ENCODE measurements at regions not wholly inside any gene's neighbourhood (a gene's known extent, or its start where the extent isn't known, plus 50 kb on each side); places are given as distances from the start of the nearest gene placed in this dataset.

DNA sequence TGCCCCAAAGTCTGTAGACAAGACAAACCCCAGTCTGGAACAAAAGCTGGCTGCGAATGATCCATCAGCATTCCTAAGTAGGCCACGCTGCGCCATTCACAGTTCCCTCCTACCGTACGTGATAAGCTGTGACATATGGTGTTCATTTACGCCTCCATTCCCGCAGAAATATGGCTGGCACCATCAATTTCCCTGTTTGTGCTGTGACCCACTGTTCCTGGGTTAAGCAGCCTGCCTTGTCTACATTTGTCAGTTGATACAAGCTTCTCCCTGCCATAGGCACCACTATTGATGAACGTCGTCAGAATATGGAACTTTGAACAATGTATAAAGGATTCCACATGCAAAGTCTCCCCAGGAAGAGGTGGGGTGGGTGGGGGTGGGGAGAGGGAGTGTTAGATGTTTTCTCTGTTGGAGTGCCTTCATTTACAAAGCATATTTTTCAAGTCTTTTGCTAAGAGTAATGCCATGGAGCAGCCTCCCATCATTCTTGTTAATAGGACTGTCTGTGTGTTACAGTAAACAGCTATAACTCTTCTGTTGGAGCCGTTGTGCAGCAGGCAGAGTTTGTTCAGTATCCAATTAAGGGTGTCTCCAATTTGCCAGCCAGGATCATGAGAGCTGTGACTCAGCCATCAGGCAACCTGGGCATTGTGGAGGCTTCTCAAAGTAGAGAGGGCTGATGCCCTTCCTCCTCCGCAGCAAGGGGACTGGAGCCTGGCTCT lies 294.6 kb downstream of the TMEM114 start:
- no peak overlapping the region for H3K9ac ChIP-seq (ENCODE audit: low read depth in 1 of 2, low read length in 2 of 2)
- H3K4me3 ChIP-seq (ENCODE audit: low read length in 2 of 2): no peak overlapping the region
- no peaks in the 10 kb centered on the region for H3K27me3 ChIP-seq (ENCODE audit: control insufficient read depth in 2 of 2, insufficient read depth in 2 of 2, low read length in 2 of 2)
- H3K27ac ChIP-seq (ENCODE audit: low read depth in 2 of 2, low read length in 2 of 2): no peak overlapping the region
- no peaks in the 10 kb centered on the region for H3K36me3 ChIP-seq (ENCODE audit: control insufficient read depth in 2 of 2, insufficient read depth in 2 of 2, low read length in 2 of 2)
- no peaks in the 10 kb centered on the region for H3K4me1 ChIP-seq (ENCODE audit: control insufficient read depth in 2 of 2, insufficient read depth in 2 of 2, low read length in 2 of 2)
- no peaks in the 10 kb centered on the region for H3K9me3 ChIP-seq (ENCODE audit: control insufficient read depth in 2 of 2, low read length in 2 of 2)

DNA sequence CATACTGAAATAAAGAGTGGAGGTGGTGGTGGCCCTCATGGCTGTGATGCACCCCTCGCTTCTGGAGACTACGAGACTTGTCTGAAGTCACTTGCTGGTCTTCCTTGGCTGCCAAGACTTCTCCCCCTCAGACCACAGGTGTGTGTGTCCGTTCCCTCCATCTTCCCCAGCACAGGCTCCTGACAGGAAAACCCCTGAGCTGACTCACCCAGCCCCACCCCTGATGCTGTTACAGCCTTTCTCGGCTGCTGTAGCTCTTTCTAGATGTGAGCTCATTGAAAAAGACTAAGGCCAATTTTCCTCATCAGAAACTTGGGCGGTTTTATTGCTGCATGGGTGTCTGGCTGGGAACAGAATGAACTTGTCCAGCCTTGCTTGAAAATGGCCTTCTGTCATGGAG lies 296.9 kb downstream of the TMEM114 start:
- Histone ChIP-seq H3K4me3 (ENCODE audit: low read length in 2 of 2) (no peak overlapping the region), H3K4me1 (ENCODE audit: control insufficient read depth in 2 of 2, insufficient read depth in 2 of 2, low read length in 2 of 2) (no peaks in the 10 kb centered on the region), H3K27ac (ENCODE audit: low read depth in 2 of 2, low read length in 2 of 2) (no peak overlapping the region), H3K9ac (ENCODE audit: low read depth in 1 of 2, low read length in 2 of 2) (no peak overlapping the region), H3K36me3 (ENCODE audit: control insufficient read depth in 2 of 2, insufficient read depth in 2 of 2, low read length in 2 of 2) (no peaks in the 10 kb centered on the region), H3K27me3 (ENCODE audit: control insufficient read depth in 2 of 2, insufficient read depth in 2 of 2, low read length in 2 of 2) (no peaks in the 10 kb centered on the region), H3K9me3 (ENCODE audit: control insufficient read depth in 2 of 2, low read length in 2 of 2) (no peaks in the 10 kb centered on the region)

- H3K4me1 ChIP-seq (ENCODE audit: control insufficient read depth in 2 of 2, insufficient read depth in 2 of 2, low read length in 2 of 2): no peaks in the 10 kb centered on the region
- no peak overlapping the region for H3K9ac ChIP-seq (ENCODE audit: low read depth in 1 of 2, low read length in 2 of 2)
- no peaks in the 10 kb centered on the region for H3K9me3 ChIP-seq (ENCODE audit: control insufficient read depth in 2 of 2, low read length in 2 of 2)
- H3K27me3 ChIP-seq (ENCODE audit: control insufficient read depth in 2 of 2, insufficient read depth in 2 of 2, low read length in 2 of 2): no peaks in the 10 kb centered on the region
- H3K27ac ChIP-seq (ENCODE audit: low read depth in 2 of 2, low read length in 2 of 2): no peak overlapping the region
- H3K4me3 ChIP-seq (ENCODE audit: low read length in 2 of 2): no peak overlapping the region
- no peaks in the 10 kb centered on the region for H3K36me3 ChIP-seq (ENCODE audit: control insufficient read depth in 2 of 2, insufficient read depth in 2 of 2, low read length in 2 of 2)
These were observed 298.0 kb downstream of the TMEM114 start for GRCh38 chr16:8292271-8292670.

- Histone ChIP-seq H3K4me3 (ENCODE audit: low read length in 2 of 2) (no peak overlapping the region), H3K9ac (ENCODE audit: low read depth in 1 of 2, low read length in 2 of 2) (no peak overlapping the region), H3K27ac (ENCODE audit: low read depth in 2 of 2, low read length in 2 of 2) (no peak overlapping the region), H3K36me3 (ENCODE audit: control insufficient read depth in 2 of 2, insufficient read depth in 2 of 2, low read length in 2 of 2) (no peaks in the 10 kb centered on the region), H3K9me3 (ENCODE audit: control insufficient read depth in 2 of 2, low read length in 2 of 2) (no peaks in the 10 kb centered on the region), H3K27me3 (ENCODE audit: control insufficient read depth in 2 of 2, insufficient read depth in 2 of 2, low read length in 2 of 2) (no peaks in the 10 kb centered on the region), H3K4me1 (ENCODE audit: control insufficient read depth in 2 of 2, insufficient read depth in 2 of 2, low read length in 2 of 2) (no peaks in the 10 kb centered on the region)
These were observed 304.0 kb downstream of the TMEM114 start for GRCh38 chr16:8286348-8286747.

GRCh38 chr16:8283195-8283594 lies 307.1 kb downstream of the TMEM114 start:
- Histone ChIP-seq H3K4me3 (ENCODE audit: low read length in 2 of 2) (no peak overlapping the region), H3K27me3 (ENCODE audit: control insufficient read depth in 2 of 2, insufficient read depth in 2 of 2, low read length in 2 of 2) (no peaks in the 10 kb centered on the region), H3K27ac (ENCODE audit: low read depth in 2 of 2, low read length in 2 of 2) (no peak overlapping the region), H3K36me3 (ENCODE audit: control insufficient read depth in 2 of 2, insufficient read depth in 2 of 2, low read length in 2 of 2) (no peaks in the 10 kb centered on the region), H3K9ac (ENCODE audit: low read depth in 1 of 2, low read length in 2 of 2) (no peak overlapping the region), H3K9me3 (ENCODE audit: control insufficient read depth in 2 of 2, low read length in 2 of 2) (no peaks in the 10 kb centered on the region), H3K4me1 (ENCODE audit: control insufficient read depth in 2 of 2, insufficient read depth in 2 of 2, low read length in 2 of 2) (no peaks in the 10 kb centered on the region)

DNA sequence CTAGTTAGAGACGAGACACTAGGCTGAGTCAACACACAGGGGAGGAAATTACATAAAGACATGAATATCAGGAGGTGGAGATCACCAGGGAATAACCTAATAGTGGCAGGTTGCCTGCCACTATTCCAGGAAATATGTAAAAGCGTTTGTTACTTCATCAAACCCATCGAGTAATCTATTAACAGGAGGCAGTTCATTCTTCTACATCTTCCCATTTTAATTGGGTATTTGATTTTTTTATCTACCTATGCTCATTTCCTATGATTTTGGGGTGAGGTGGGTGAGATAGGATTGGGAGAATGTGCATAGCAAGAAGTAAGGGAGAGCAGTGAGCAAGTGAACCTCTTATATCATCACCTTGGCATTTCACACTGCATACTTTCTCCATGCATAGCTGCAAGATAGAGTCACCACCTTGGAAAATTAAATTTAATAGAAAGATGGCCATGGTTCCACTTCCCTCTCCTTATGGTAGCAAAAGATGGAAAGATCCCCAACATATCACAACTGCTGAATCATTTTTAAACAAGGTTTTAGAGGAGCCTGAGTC lies 312.2 kb downstream of the TMEM114 start:
- Histone ChIP-seq H3K4me3 (ENCODE audit: low read length in 2 of 2) (no peak overlapping the region), H3K9ac (ENCODE audit: low read depth in 1 of 2, low read length in 2 of 2) (no peak overlapping the region), H3K36me3 (ENCODE audit: control insufficient read depth in 2 of 2, insufficient read depth in 2 of 2, low read length in 2 of 2) (no peaks in the 10 kb centered on the region), H3K4me1 (ENCODE audit: control insufficient read depth in 2 of 2, insufficient read depth in 2 of 2, low read length in 2 of 2) (no peaks in the 10 kb centered on the region), H3K27ac (ENCODE audit: low read depth in 2 of 2, low read length in 2 of 2) (no peak overlapping the region), H3K9me3 (ENCODE audit: control insufficient read depth in 2 of 2, low read length in 2 of 2) (no peaks in the 10 kb centered on the region), H3K27me3 (ENCODE audit: control insufficient read depth in 2 of 2, insufficient read depth in 2 of 2, low read length in 2 of 2) (no peaks in the 10 kb centered on the region)

- Histone ChIP-seq H3K4me1 (ENCODE audit: control insufficient read depth in 2 of 2, insufficient read depth in 2 of 2, low read length in 2 of 2) (no peaks in the 10 kb centered on the region), H3K27ac (ENCODE audit: low read depth in 2 of 2, low read length in 2 of 2) (no peak overlapping the region), H3K4me3 (ENCODE audit: low read length in 2 of 2) (no peak overlapping the region), H3K27me3 (ENCODE audit: control insufficient read depth in 2 of 2, insufficient read depth in 2 of 2, low read length in 2 of 2) (no peaks in the 10 kb centered on the region), H3K36me3 (ENCODE audit: control insufficient read depth in 2 of 2, insufficient read depth in 2 of 2, low read length in 2 of 2) (no peaks in the 10 kb centered on the region), H3K9ac (ENCODE audit: low read depth in 1 of 2, low read length in 2 of 2) (no peak overlapping the region), H3K9me3 (ENCODE audit: control insufficient read depth in 2 of 2, low read length in 2 of 2) (no peaks in the 10 kb centered on the region)
These were observed 319.0 kb downstream of the TMEM114 start for GRCh38 chr16:8271344-8271743.

- Histone ChIP-seq H3K36me3 (ENCODE audit: control insufficient read depth in 2 of 2, insufficient read depth in 2 of 2, low read length in 2 of 2) (no peaks in the 10 kb centered on the region), H3K4me3 (ENCODE audit: low read length in 2 of 2) (no peak overlapping the region), H3K9ac (ENCODE audit: low read depth in 1 of 2, low read length in 2 of 2) (no peak overlapping the region), H3K4me1 (ENCODE audit: control insufficient read depth in 2 of 2, insufficient read depth in 2 of 2, low read length in 2 of 2) (no peaks in the 10 kb centered on the region), H3K9me3 (ENCODE audit: control insufficient read depth in 2 of 2, low read length in 2 of 2) (no peaks in the 10 kb centered on the region), H3K27me3 (ENCODE audit: control insufficient read depth in 2 of 2, insufficient read depth in 2 of 2, low read length in 2 of 2) (no peaks in the 10 kb centered on the region), H3K27ac (ENCODE audit: low read depth in 2 of 2, low read length in 2 of 2) (no peak overlapping the region)
These were observed 328.0 kb downstream of the TMEM114 start for GRCh38 chr16:8262299-8262698.

GRCh38 chr16:8260140-8260539 lies 330.2 kb downstream of the TMEM114 start:
- Histone ChIP-seq H3K4me1 (ENCODE audit: control insufficient read depth in 2 of 2, insufficient read depth in 2 of 2, low read length in 2 of 2) (no peaks in the 10 kb centered on the region), H3K9me3 (ENCODE audit: control insufficient read depth in 2 of 2, low read length in 2 of 2) (no peaks in the 10 kb centered on the region), H3K9ac (ENCODE audit: low read depth in 1 of 2, low read length in 2 of 2) (no peak overlapping the region)

GRCh38 chr16:8258523-8258922 lies 331.8 kb downstream of the TMEM114 start:
- Histone ChIP-seq H3K4me3 (ENCODE audit: low read length in 2 of 2) (no peak overlapping the region), H3K27ac (ENCODE audit: low read depth in 2 of 2, low read length in 2 of 2) (no peak overlapping the region), H3K9me3 (ENCODE audit: control insufficient read depth in 2 of 2, low read length in 2 of 2) (no peaks in the 10 kb centered on the region), H3K9ac (ENCODE audit: low read depth in 1 of 2, low read length in 2 of 2) (no peak overlapping the region), H3K27me3 (ENCODE audit: control insufficient read depth in 2 of 2, insufficient read depth in 2 of 2, low read length in 2 of 2) (no peaks in the 10 kb centered on the region), H3K4me1 (ENCODE audit: control insufficient read depth in 2 of 2, insufficient read depth in 2 of 2, low read length in 2 of 2) (no peaks in the 10 kb centered on the region), H3K36me3 (ENCODE audit: control insufficient read depth in 2 of 2, insufficient read depth in 2 of 2, low read length in 2 of 2) (no peaks in the 10 kb centered on the region)

More at GRCh38 chr16:8260140-8260539, 330.2 kb downstream of the TMEM114 start:
- no peak overlapping the region for H3K27ac ChIP-seq (ENCODE audit: low read depth in 2 of 2, low read length in 2 of 2)
- no peaks in the 10 kb centered on the region for H3K27me3 ChIP-seq (ENCODE audit: control insufficient read depth in 2 of 2, insufficient read depth in 2 of 2, low read length in 2 of 2)
- H3K4me3 ChIP-seq (ENCODE audit: low read length in 2 of 2): no peak overlapping the region
- H3K36me3 ChIP-seq (ENCODE audit: control insufficient read depth in 2 of 2, insufficient read depth in 2 of 2, low read length in 2 of 2): no peaks in the 10 kb centered on the region
